SK-N-SH treated with all-trans-retinoic acid at 6 μM for 48 hours (cell line): ENCODE measurements at regions not wholly inside any gene's neighbourhood (a gene's known extent, or its start where the extent isn't known, plus 50 kb on each side); places are given as distances from the start of the nearest gene placed in this dataset.

Experiments
- ATAC-seq: fragments of 200-7000 bp; cut with Tn5 transposase; 3 replicates; pipeline ENCODE4 v1.9.1; 2020; ENCODE audit warnings: mild to moderate bottlenecking, moderate library complexity
- ARNTL ChIP-seq: fragments of 450-650 bp; formaldehyde crosslinking; IDR thresholded peaks from 2 replicates; pipeline ENCODE4 v1.5.0; 2020; ENCODE audit warnings: low read depth, mild to moderate bottlenecking, moderate library complexity, borderline replicate concordance
- CREB5 ChIP-seq: fragments of 250-450 bp; sonication (Bioruptor Pico); IDR thresholded peaks from 2 replicates; pipeline ENCODE4 v1.5.1; 2020; ENCODE audit warnings: low read depth, mild to moderate bottlenecking, moderate library complexity
- CSRNP3 ChIP-seq: fragments of 250-450 bp; sonication (Bioruptor Pico); IDR thresholded peaks from 2 replicates; pipeline ENCODE4 v1.5.1; 2021; ENCODE audit warnings: mild to moderate bottlenecking, moderate library complexity
- ESRRG ChIP-seq: fragments of 250-450 bp; sonication (Bioruptor Pico); IDR thresholded peaks from 2 replicates; pipeline ENCODE4 v1.6.1; 2021; ENCODE audit warnings: mild to moderate bottlenecking
- ISL1 ChIP-seq: fragments of 250-450 bp; sonication (Bioruptor Pico); IDR thresholded peaks from 2 replicates; pipeline ENCODE4 v2.1.2; 2022; ENCODE audit warnings: mild to moderate bottlenecking, moderate library complexity
- OSR1 ChIP-seq: fragments of 250-450 bp; sonication (Bioruptor Pico); IDR thresholded peaks from 2 replicates; pipeline ENCODE4 v1.8.0; 2022; ENCODE audit warnings: moderate library complexity, mild to moderate bottlenecking, inconsistent platforms
- POU6F1 ChIP-seq: fragments of 250-450 bp; sonication (Bioruptor Pico); IDR thresholded peaks from 2 replicates; pipeline ENCODE4 v1.8.0; 2021; ENCODE audit warnings: low read depth, mild to moderate bottlenecking, moderate library complexity, borderline replicate concordance
- PPARA ChIP-seq: fragments of 250-450 bp; sonication (Bioruptor Pico); IDR thresholded peaks from 2 replicates; pipeline ENCODE4 v1.5.0; 2020; ENCODE audit warnings: mild to moderate bottlenecking, borderline replicate concordance
- RARB ChIP-seq: fragments of 250-450 bp; sonication (Bioruptor Pico); IDR thresholded peaks from 2 replicates; pipeline ENCODE4 v1.8.0; 2021; ENCODE audit warnings: mild to moderate bottlenecking, moderate library complexity
- SNAI2 ChIP-seq: fragments of 250-450 bp; sonication (Bioruptor Pico); IDR thresholded peaks from 2 replicates; pipeline ENCODE4 v1.5.0; 2020; ENCODE audit warnings: mild to moderate bottlenecking, moderate library complexity
- TCF4 ChIP-seq: fragments of 250-450 bp; sonication (Bioruptor Pico); IDR thresholded peaks from 2 replicates; pipeline ENCODE4 v1.8.0; 2021; ENCODE audit warnings: mild to moderate bottlenecking, moderate library complexity, borderline replicate concordance
- TOX ChIP-seq: fragments of 250-450 bp; sonication (Bioruptor Pico); IDR thresholded peaks from 2 replicates; pipeline ENCODE4 v1.8.0; 2021; ENCODE audit warnings: mild to moderate bottlenecking, moderate library complexity, borderline replicate concordance
- TSHZ2 ChIP-seq: fragments of 250-450 bp; sonication (Bioruptor Pico); IDR thresholded peaks from 2 replicates; pipeline ENCODE4 v1.5.0; 2020; ENCODE audit warnings: mild to moderate bottlenecking, moderate library complexity
- ZC3H10 ChIP-seq: fragments of 250-450 bp; sonication (Bioruptor Pico); IDR thresholded peaks from 2 replicates; pipeline ENCODE4 v1.5.1; 2021; ENCODE audit warnings: mild to moderate bottlenecking, moderate library complexity
- ZFP3 ChIP-seq: fragments of 250-450 bp; sonication (Bioruptor Pico); IDR thresholded peaks from 2 replicates; pipeline ENCODE4 v1.5.0; 2020; ENCODE audit warnings: mild to moderate bottlenecking, moderate library complexity
- ZNF565 ChIP-seq: fragments of 450-650 bp; formaldehyde crosslinking; conservative IDR thresholded peaks from 2 replicates; pipeline ENCODE4 v1.5.0; 2020; ENCODE audit warnings: low read depth, mild to moderate bottlenecking, moderate library complexity
- ZNF70 ChIP-seq: fragments of 450-650 bp; formaldehyde crosslinking; IDR thresholded peaks from 2 replicates; pipeline ENCODE4 v1.5.0; 2020; ENCODE audit warnings: mild to moderate bottlenecking, moderate library complexity
- ZNF8 ChIP-seq: fragments of 450-650 bp; formaldehyde crosslinking; IDR thresholded peaks from 2 replicates; pipeline ENCODE4 v1.5.0; 2020; ENCODE audit warnings: mild to moderate bottlenecking, moderate library complexity

- no peak for TF ChIP-seq ARNTL (CRISPR knock-in tag)
- no peak for TF ChIP-seq ESRRG (CRISPR knock-in tag)
- no peak for TF ChIP-seq TSHZ2 (CRISPR knock-in tag)
- no peak for TF ChIP-seq CSRNP3 (CRISPR knock-in tag)
- no peak for TF ChIP-seq OSR1 (CRISPR knock-in tag)
- TF ChIP-seq TOX = no peak
- TF ChIP-seq, all 23 proteins: peak for 0
- no peak for ATAC-seq
Measured at GRCh38 chr15:53454843-53455721, 304.4 kb downstream of the WDR72 start.

GRCh38 chr15:53454535-53454842 is 305.0 kb downstream of the WDR72 start:
- TF ChIP-seq CREB5 (CRISPR knock-in tag) (no peak), CSRNP3 (CRISPR knock-in tag) (no peak), TOX (no peak), ZNF565 (CRISPR knock-in tag) (no peak), RARB (CRISPR knock-in tag) (no peak), ZC3H10 (CRISPR knock-in tag) (no peak), ZNF70 (CRISPR knock-in tag) (no peak), TSHZ2 (CRISPR knock-in tag) (no peak), POU6F1 (no peak)
- ATAC-seq = no peak

- ATAC-seq = no peak
- TF ChIP-seq ZFP3 (no peak), TCF4 (no peak), RARB (CRISPR knock-in tag) (no peak), ZNF70 (CRISPR knock-in tag) (no peak), PPARA (CRISPR knock-in tag) (no peak), ESRRG (CRISPR knock-in tag) (no peak), ARNTL (CRISPR knock-in tag) (no peak), TSHZ2 (CRISPR knock-in tag) (no peak), OSR1 (CRISPR knock-in tag) (no peak), ISL1 (no peak), ZNF8 (no peak), SNAI2 (CRISPR knock-in tag) (no peak)
Measured at GRCh38 chr15:53453253-53454105, 306.0 kb downstream of the WDR72 start.
